Coronary artery (tissue), 2 donors: ENCODE measurements at regions not wholly inside any gene's neighbourhood (a gene's known extent, or its start where the extent isn't known, plus 50 kb on each side); places are given as distances from the start of the nearest gene placed in this dataset.
"Not testable (repeated sequence)": the region's sequence is repeated elsewhere in the genome, so short reads cannot be mapped to it uniquely, and the experiment has no call there.

Experiments
- DNase-seq: peaks from one replicate; pipeline ENCODE4 v3.0.0-alpha.2; 2017; ENCODE audit warnings: low spot score
- H3K27ac ChIP-seq, 2 donors: fragments of 200-600 bp; sonication (generic); one replicate each; pipeline ENCODE4 v1.5.1; 2016 to 2019
- H3K4me3 ChIP-seq: fragments of 200-600 bp; sonication (generic); 2 replicates; pipeline ENCODE4 v1.5.1; 2016; ENCODE audit warnings: mild to moderate bottlenecking, moderate library complexity
- CTCF ChIP-seq: fragments of 200-600 bp; sonication (generic); IDR thresholded peaks from one replicate; pipeline ENCODE4 v1.5.1; 2019; ENCODE audit warnings: antibody characterized with exemption

GRCh38 chr2:142504754-142505153 is 372.7 kb upstream of the KYNU start:
- no peak for DNase-seq
- TF ChIP-seq CTCF: no peak
- H3K27ac ChIP-seq: no peak overlapping the region

DNA sequence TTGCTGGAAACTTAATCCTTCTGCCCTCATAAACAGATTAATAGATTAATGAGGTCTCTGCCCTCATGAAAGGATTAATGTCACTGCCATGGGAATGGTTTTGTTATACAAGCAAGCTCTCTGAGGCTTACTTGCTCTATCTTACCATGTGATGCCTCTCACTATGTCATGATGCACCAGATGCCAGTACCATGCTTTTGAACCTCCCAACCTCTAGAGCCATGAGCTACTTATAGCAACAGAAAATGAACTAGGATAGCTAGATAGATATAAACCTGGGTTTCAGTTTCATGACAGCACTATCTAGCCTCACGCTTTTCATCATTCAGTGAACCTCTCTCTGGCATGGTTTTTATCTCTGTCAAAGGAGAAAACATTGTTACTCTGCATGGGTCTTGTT is 371.6 kb upstream of the LRP1B start:
- no peak for DNase-seq
- H3K4me3 ChIP-seq: no peak overlapping the region
- TF ChIP-seq CTCF: no peak
- H3K27ac ChIP-seq: no peak overlapping the region

More at GRCh38 chr2:142504754-142505153, 372.7 kb upstream of the KYNU start:
- no peak overlapping the region for H3K4me3 ChIP-seq

DNA sequence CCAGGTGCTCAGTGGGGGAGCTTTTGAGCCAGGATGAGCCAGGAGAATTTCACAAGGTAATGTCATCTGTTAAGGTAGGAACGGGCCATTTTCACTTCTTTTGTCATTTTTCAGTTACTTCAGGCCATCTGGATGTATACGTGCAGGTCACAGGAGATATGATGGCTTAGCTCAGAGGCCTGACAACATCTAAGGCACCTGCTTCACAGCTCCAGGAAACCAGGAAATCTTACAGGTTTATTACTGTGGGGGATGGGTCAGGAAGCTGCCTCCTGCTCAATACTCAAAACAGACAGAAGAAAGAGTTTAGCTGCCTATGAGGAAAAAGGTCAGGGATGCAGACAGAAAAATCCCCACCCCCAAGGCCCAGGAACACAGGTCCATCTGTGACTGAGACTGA is 364.3 kb upstream of the LRP1B start:
- no peak overlapping the region for H3K27ac ChIP-seq
- no peak for TF ChIP-seq CTCF
- no peak for DNase-seq

DNA sequence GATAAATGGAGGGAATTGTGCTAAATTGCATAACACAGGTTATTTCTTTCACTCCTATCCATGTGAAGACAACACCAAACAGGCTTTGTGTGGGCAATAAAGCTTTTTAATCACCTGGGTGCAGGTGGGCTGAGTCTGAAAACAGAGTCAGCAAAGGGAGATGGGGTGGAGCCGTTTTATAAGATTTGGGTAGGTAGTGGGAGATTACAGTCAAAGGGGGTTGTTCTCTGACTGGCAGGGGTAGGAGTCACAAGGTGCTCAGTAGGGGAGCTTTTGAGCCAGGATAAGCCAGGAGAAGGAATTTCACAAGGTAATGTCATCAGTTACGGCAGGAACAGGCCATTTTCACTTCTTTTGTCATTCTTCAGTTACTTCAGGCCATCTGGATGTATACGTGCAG is 358.8 kb upstream of the LRP1B start:
- H3K4me3 ChIP-seq, H3K27ac ChIP-seq, DNase-seq: not testable (repeated sequence)

More for the DNA sequence above, 364.3 kb upstream of the LRP1B start:
- no peak overlapping the region for H3K4me3 ChIP-seq

DNA sequence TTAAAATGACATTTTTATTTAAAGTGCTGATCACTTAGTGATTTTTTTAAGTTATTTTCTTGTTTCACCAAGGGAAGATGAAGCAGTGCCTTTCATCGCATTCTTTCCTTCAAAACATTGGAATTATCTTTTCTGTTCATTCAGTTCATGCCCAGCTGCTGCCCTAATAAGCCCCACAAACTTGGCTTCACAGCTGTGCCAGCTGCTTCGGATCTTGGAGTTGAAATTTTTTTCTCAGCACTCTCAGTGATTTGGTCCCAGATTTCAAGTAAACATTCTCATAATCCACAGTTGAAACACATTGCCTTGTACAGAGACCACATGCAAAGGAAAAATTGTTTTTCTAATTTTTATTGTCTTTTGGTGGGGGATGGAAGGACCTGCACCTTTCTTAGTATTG is 353.3 kb upstream of the LRP1B start:
- H3K4me3 ChIP-seq: no peak overlapping the region
- no peak for DNase-seq
- H3K27ac ChIP-seq: no peak overlapping the region
- no peak for TF ChIP-seq CTCF

DNA sequence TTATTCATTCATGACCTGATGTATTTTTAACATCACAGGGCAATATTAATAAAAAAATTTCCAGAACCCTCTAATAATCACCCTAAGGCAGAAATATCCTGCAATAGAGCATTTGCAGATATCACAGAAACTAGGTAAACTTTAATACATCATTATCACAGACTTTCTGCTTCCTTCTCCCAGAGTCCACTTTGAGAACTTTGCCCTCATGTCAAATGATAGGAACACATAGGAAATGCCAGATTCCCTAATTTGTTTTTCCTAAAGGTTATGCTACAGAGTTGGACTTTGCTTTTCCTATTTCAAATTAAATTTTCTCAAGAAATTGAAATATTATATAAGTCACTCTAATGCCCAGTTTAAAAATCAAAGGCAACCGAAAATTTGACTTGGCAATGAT is 352.8 kb upstream of the LRP1B start:
- DNase-seq: no peak
- Histone ChIP-seq H3K27ac (no peak overlapping the region), H3K4me3 (no peak overlapping the region)
- TF ChIP-seq CTCF: no peak

DNA sequence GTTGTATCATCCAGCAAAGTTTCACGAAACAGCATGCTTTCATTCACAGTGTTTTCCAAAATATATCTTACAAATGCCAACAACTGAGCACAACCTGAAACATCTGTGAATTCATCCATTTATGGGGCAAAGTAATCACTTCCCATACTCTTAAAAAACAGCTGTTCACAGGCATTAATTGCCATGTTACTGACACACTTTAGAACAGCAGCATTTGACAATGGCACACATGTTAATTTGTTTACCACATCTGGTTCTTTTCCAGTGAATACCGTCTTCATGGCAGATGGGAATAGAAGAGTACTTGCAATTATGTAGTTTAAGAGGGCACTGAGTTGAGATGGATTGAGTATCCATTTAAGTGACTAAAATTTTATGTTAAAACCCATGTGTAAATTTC is 347.4 kb upstream of the LRP1B start:
- Histone ChIP-seq H3K27ac (no peak overlapping the region), H3K4me3 (no peak overlapping the region)
- no peak for TF ChIP-seq CTCF
- no peak for DNase-seq

DNA sequence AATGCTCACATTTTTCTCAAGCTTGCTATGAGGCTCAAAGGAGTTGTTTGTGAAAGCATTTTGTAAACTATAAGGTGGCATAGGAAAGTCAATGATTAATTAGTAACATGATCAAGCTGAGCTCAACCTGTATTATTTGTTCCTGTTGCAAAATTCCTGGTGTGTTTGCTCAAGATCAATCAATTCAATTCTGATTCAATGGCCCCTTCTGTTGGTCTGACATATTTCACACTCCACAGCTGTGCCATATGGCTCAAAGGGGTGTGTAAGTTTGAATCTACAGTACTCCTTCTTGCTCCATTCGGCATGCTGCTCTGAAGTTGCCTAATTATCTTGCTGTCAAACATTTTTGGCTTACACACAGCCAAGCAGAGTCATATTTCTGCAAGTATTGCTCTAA is 341.6 kb upstream of the LRP1B start:
- no peak overlapping the region for H3K27ac ChIP-seq
- DNase-seq: no peak
- H3K4me3 ChIP-seq: no peak overlapping the region
- TF ChIP-seq CTCF: no peak
